HUES64 (cell line): ENCODE measurements at regions not wholly inside any gene's neighbourhood (a gene's known extent, or its start where the extent isn't known, plus 50 kb on each side); places are given as distances from the start of the nearest gene placed in this dataset.
"Not testable (repeated sequence)": the region's sequence is repeated elsewhere in the genome, so short reads cannot be mapped to it uniquely, and the experiment has no call there.

Experiments
- H3K27ac ChIP-seq: 2 replicates; pipeline ENCODE4 v1.7.0; 2013; ENCODE audit warnings: low read depth, low read length, inconsistent platforms
- H3K27me3 ChIP-seq: 2 replicates; pipeline ENCODE4 v1.6.1; 2013; ENCODE audit warnings: mild to moderate bottlenecking, low read length; ENCODE audit not compliant: insufficient read depth
- H3K36me3 ChIP-seq: 2 replicates; pipeline ENCODE4 v1.6.1; 2013; ENCODE audit warnings: mild to moderate bottlenecking, low read length; ENCODE audit not compliant: insufficient read depth
- H3K4me1 ChIP-seq: 2 replicates; pipeline ENCODE4 v1.6.1; 2013; ENCODE audit warnings: mild to moderate bottlenecking, low read length, moderate library complexity; ENCODE audit not compliant: insufficient read depth
- H3K4me3 ChIP-seq: 2 replicates; pipeline ENCODE4 v1.5.1; 2013; ENCODE audit warnings: mild to moderate bottlenecking, low read length, moderate library complexity
- H3K9ac ChIP-seq: 2 replicates; pipeline ENCODE4 v1.6.1; 2013; ENCODE audit warnings: mild to moderate bottlenecking, low read depth, low read length
- H3K9me3 ChIP-seq: 2 replicates; pipeline ENCODE4 v1.6.1; 2013; ENCODE audit warnings: low read depth, low read length; ENCODE audit not compliant: insufficient read depth
- WGBS: fragments of 150-250, 120-280 bp; methylation state at CpG from one replicate; pipeline ENCODE4 v1.1.7; 2013; ENCODE audit warnings: missing lambda C conversion rate; 5-methylcytosine and 5-hydroxymethylcytosine counted together

- Histone ChIP-seq H3K4me3 (no peak overlapping the region), H3K9me3 (no peaks in the 10 kb centered on the region), H3K27ac (no peak overlapping the region), H3K9ac (no peak overlapping the region), H3K27me3 (no peaks in the 10 kb centered on the region), H3K36me3 (no peaks in the 10 kb centered on the region), H3K4me1 (peaks cover 15% of the 10 kb centered on the region; the same call in 1 of the 2 replicates)
- WGBS: 97% methylated on average over 4 of the region's 6 CpGs
Observed at GRCh38 chr17:71872843-71873485, 247.9 kb upstream of the SOX9 start.

- not testable (repeated sequence) for H3K9me3 ChIP-seq, H3K4me3 ChIP-seq, H3K27me3 ChIP-seq, H3K36me3 ChIP-seq, H3K27ac ChIP-seq, H3K9ac ChIP-seq
- WGBS: 90% methylated on average over 2 of the region's 2 CpGs
- H3K4me1 ChIP-seq: peaks cover 15% of the 10 kb centered on the region; the same call in 1 of the 2 replicates
Observed at GRCh38 chr17:71874773-71875172, 246.0 kb upstream of the SOX9 start.

DNA sequence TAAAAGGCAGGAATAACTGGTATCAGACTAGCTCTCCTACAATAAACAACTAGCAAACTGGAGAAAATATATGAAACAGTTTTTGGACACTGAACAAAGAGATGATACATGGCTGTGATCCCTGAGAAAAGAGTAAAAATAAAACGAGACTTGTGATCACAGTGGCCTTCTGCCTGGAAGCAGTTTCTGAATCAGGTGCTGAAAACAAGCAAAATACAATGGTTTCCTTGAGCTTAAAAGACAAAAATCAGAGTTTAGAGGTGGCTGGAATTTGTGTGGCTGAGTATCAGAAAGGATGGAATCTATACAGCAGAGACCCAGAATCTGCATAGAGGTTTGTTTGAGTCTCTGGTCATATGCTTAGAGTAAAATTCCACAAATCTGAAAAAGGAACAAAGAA is 242.5 kb upstream of the SOX9 start:
- H3K4me3 ChIP-seq: no peak overlapping the region
- no peaks in the 10 kb centered on the region for H3K36me3 ChIP-seq
- H3K27me3 ChIP-seq: no peaks in the 10 kb centered on the region
- H3K27ac ChIP-seq: no peak overlapping the region
- H3K4me1 ChIP-seq: no peaks in the 10 kb centered on the region
- no peak overlapping the region for H3K9ac ChIP-seq
- no peaks in the 10 kb centered on the region for H3K9me3 ChIP-seq
- 88% methylated on average over 1 of the region's 1 CpG for WGBS

DNA sequence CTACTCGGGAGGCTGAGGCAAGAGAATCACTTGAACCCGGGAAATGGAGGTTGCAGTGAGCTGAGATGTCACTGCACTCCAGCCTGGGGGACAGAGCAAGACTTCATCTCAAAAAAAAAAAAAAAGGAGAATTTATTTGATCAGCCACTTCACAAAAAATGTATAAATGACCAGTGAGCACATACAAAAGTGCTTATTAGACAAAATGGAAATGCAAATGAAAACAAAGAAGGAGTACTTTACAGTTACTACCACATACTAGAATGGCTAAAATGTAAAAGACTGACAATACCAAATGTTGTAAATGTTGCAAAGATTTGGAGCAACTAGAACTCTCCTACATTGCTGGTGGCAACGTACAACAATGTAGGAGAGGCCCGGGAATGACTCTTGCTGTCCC is 241.8 kb upstream of the SOX9 start:
- Histone ChIP-seq H3K4me3 (no peak overlapping the region), H3K27me3 (no peaks in the 10 kb centered on the region), H3K36me3 (no peaks in the 10 kb centered on the region), H3K9ac (no peak overlapping the region), H3K27ac (no peak overlapping the region), H3K4me1 (no peaks in the 10 kb centered on the region), H3K9me3 (no peaks in the 10 kb centered on the region)
- 89% methylated on average over 4 of the region's 4 CpGs for WGBS

DNA sequence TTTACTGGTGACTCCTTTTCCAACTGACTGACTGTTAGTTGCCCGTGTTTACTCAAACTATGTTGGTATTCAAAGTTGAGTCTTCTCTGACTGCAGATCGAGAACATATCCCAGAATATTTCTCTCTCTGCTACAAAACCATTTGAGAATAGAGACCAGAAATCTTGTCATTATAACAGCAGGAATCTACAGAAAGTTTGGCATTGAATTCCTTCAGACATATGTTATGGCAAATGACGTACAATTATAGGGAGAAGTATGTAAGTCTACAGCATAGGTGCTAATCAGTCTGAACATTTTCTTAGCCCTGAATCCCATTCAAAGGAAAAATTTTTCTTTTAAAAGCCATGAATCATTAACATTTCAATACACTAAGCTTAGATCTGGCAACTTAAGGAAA is 239.8 kb upstream of the SOX9 start:
- no peaks in the 10 kb centered on the region for H3K9me3 ChIP-seq

GRCh38 chr17:71881581-71881980 is 239.2 kb upstream of the SOX9 start:
- Histone ChIP-seq H3K9ac (no peak overlapping the region), H3K27me3 (no peaks in the 10 kb centered on the region), H3K4me1 (no peaks in the 10 kb centered on the region), H3K27ac (no peak overlapping the region), H3K4me3 (no peak overlapping the region), H3K36me3 (no peaks in the 10 kb centered on the region), H3K9me3 (no peaks in the 10 kb centered on the region)
- WGBS: 94% methylated on average over 2 of the region's 2 CpGs

More for the DNA sequence above, 239.8 kb upstream of the SOX9 start:
- WGBS: 67% methylated on average over 3 of the region's 3 CpGs
- H3K4me1 ChIP-seq: no peaks in the 10 kb centered on the region
- H3K27ac ChIP-seq: no peak overlapping the region
- no peaks in the 10 kb centered on the region for H3K27me3 ChIP-seq
- H3K36me3 ChIP-seq: no peaks in the 10 kb centered on the region
- H3K9ac ChIP-seq: no peak overlapping the region
- H3K4me3 ChIP-seq: no peak overlapping the region

DNA sequence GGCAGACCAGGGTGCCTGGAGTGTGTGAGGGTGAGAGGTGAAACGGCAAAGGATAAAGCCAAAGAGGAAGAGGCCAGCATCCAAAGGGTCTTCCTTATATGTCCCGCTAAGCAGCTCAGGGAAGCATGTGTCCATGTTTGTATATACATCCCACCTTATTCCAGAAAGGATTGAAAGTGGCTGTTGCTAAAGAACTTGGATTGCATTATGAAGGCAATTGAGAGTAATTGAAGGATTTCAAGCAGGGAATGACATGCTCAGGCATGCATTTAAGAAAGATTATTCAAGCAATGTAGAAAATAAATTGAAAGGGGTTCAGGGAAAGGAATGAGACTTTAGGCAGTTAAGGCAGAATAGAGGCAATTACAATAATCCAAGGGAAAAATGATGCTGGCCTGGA is 237.6 kb upstream of the SOX9 start:
- Histone ChIP-seq H3K36me3 (no peaks in the 10 kb centered on the region), H3K9ac (no peak overlapping the region), H3K4me1 (no peaks in the 10 kb centered on the region), H3K4me3 (no peak overlapping the region), H3K27ac (no peak overlapping the region), H3K9me3 (no peaks in the 10 kb centered on the region), H3K27me3 (no peaks in the 10 kb centered on the region)
- WGBS: 98% methylated on average over 2 of the region's 2 CpGs

DNA sequence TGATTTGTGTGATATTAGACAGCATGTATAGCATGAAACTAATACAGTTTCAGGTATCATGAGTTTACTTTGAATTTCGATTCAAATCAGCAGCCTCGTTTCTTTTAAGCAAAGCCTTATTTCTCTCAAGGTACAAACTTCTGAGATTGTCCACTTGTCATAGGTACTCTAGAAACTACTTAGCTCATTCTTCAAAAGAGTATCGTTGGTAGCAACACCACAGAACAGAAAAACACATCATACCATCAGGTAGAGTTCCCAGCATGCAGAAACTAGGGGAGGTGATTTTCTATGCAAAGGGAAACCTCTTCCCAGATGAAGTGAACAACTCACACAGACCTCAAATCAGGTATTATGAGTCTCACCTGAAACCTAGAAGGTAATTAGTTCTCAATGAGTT is 237.0 kb upstream of the SOX9 start:
- no peaks in the 10 kb centered on the region for H3K27me3 ChIP-seq
- H3K4me3 ChIP-seq: no peak overlapping the region
- WGBS: 88% methylated on average over 3 of the region's 3 CpGs
- H3K36me3 ChIP-seq: no peaks in the 10 kb centered on the region
- no peaks in the 10 kb centered on the region for H3K4me1 ChIP-seq
- H3K9ac ChIP-seq: no peak overlapping the region
- H3K27ac ChIP-seq: no peak overlapping the region
- no peaks in the 10 kb centered on the region for H3K9me3 ChIP-seq

DNA sequence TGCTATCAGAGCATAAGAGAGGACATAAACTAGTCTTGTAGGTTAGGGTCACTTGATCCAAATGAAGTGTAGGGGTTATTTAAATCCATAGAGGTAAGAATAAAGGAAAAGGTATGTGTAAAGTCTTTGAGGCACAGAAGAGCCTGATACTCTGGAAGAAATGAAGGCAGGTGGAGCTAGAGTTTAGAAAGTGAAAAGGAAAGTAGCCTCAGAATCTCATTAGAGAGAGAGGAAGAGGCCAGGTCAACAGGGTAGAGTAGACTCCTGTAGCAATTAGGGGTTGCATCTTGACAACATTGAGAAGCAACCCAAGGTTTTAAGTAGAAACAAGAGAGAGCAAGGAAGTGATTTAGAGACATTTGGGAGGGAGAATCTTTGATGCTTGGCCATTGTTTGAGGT is 235.2 kb upstream of the SOX9 start:
- no peaks in the 10 kb centered on the region for H3K9me3 ChIP-seq
- H3K27me3 ChIP-seq: no peaks in the 10 kb centered on the region
- no peak overlapping the region for H3K27ac ChIP-seq
- H3K9ac ChIP-seq: no peak overlapping the region
- no peaks in the 10 kb centered on the region for H3K36me3 ChIP-seq
- no peak overlapping the region for H3K4me3 ChIP-seq
- no peaks in the 10 kb centered on the region for H3K4me1 ChIP-seq

DNA sequence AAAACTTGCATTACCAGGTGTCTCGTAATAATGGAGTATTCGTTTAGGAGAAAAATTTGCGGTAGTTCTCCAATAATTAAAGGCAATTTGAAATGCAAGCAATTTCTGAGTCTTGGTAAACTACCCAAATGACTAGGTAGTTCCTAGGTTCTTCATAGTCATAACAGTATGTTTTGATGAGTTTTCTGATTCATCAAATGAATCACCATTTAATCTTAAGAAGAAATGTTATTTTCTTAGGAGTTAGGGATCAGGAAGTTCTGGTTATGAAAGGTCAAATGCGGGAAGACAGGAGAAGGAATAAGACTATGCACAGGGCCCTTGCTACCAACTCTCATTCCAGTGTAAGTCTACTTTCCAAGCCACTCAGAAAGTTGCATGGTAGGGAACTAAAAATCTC is 221.5 kb upstream of the SOX9 start:
- H3K27me3 ChIP-seq: no peaks in the 10 kb centered on the region
- whole genome bisulfite sequencing: 100% methylated on average over 4 of the region's 4 CpGs
- H3K9me3 ChIP-seq: no peaks in the 10 kb centered on the region
- no peak overlapping the region for H3K27ac ChIP-seq
- no peak overlapping the region for H3K9ac ChIP-seq
- no peaks in the 10 kb centered on the region for H3K4me1 ChIP-seq
- no peaks in the 10 kb centered on the region for H3K36me3 ChIP-seq
- H3K4me3 ChIP-seq: no peak overlapping the region

- 92% methylated on average over 5 of the region's 6 CpGs for WGBS
- H3K27ac ChIP-seq: no peak overlapping the region
- H3K4me1 ChIP-seq: no peaks in the 10 kb centered on the region
Observed at GRCh38 chr17:71900621-71901229, 220.1 kb upstream of the SOX9 start.

More at GRCh38 chr17:71900621-71901229, 220.1 kb upstream of the SOX9 start:
- Histone ChIP-seq H3K9me3 (no peaks in the 10 kb centered on the region), H3K36me3 (no peaks in the 10 kb centered on the region), H3K27me3 (no peaks in the 10 kb centered on the region), H3K9ac (no peak overlapping the region), H3K4me3 (no peak overlapping the region)
